Upper lobe of left lung (tissue), 6 donors: ENCODE measurements at regions not wholly inside any gene's neighbourhood (a gene's known extent, or its start where the extent isn't known, plus 50 kb on each side); places are given as distances from the start of the nearest gene placed in this dataset.
"Not testable (repeated sequence)": the region's sequence is repeated elsewhere in the genome, so short reads cannot be mapped to it uniquely, and the experiment has no call there.

Experiments used
- ATAC-seq, 2 donors: fragments of 200-7000 bp; cut with Tn5 transposase; one replicate each; pipeline ENCODE4 v1.9.1; 2022; ENCODE audit warnings: mild to moderate bottlenecking in 2 of 2, moderate library complexity in 2 of 2; ENCODE audit not compliant: low FRiP score in 2 of 2
- DNase-seq, 2 donors: peaks; one replicate each; pipeline ENCODE4 v3.0.0-alpha.2; 2019 to 2020
- H3K27ac ChIP-seq, 4 donors: fragments of 200-600 bp; sonication (generic); one replicate each; pipeline ENCODE4 v1.5.1; 2016 to 2019
- H3K27me3 ChIP-seq, 4 donors: fragments of 200-600 bp; sonication (generic); one replicate each; pipeline ENCODE4 v1.5.1; 2017 to 2019
- H3K36me3 ChIP-seq, 4 donors: fragments of 200-600 bp; sonication (generic); one replicate each; pipeline ENCODE4 v1.5.1; 2016 to 2019
- H3K4me1 ChIP-seq, 4 donors: fragments of 200-600 bp; sonication (generic); one replicate each; pipeline ENCODE4 v1.5.1; 2018 to 2019
- H3K4me3 ChIP-seq, 4 donors: fragments of 200-600 bp; sonication (generic); one replicate each; pipeline ENCODE4 v1.5.1; 2017 to 2019; ENCODE audit warnings: mild to moderate bottlenecking in 2 of 4, moderate library complexity in 1 of 4
- H3K9me3 ChIP-seq, 4 donors: fragments of 200-600 bp; sonication (generic); one replicate each; pipeline ENCODE4 v1.5.1; 2018 to 2019
- EP300 ChIP-seq, 4 donors: sonication (generic); formaldehyde crosslinking; IDR thresholded peaks; one replicate each; pipeline ENCODE4 v1.5.1; 2017; ENCODE audit warnings: antibody characterized with exemption in 4 of 4, control low read depth in 2 of 4
- POLR2A ChIP-seq, 4 donors: fragments of 450-650 bp; IDR thresholded peaks; one replicate each; pipeline ENCODE4 v1.5.1; 2016 to 2017; ENCODE audit warnings: antibody characterized with exemption in 4 of 4, mild to moderate bottlenecking in 2 of 4
- POLR2AphosphoS5 ChIP-seq, 2 donors: sonication (generic); formaldehyde crosslinking; IDR thresholded peaks; one replicate each; pipeline ENCODE4 v1.5.1; 2017; ENCODE audit warnings: antibody characterized with exemption in 2 of 2
- WGBS, 2 donors: methylation state at CpG; one replicate each; pipeline ENCODE4 v1.1.5; 2017 to 2018; 5-methylcytosine and 5-hydroxymethylcytosine counted together
- TF ChIP-seq, protein P1 (sequence below), 6 experiments: fragments of 450-650 bp in 4 of 6; fragments of 200-600 bp in 2 of 6; sonication (generic) in 2 of 6; IDR thresholded peaks; one replicate each; pipeline ENCODE4 v1.5.1; 2016 to 2019; ENCODE audit warnings: antibody characterized with exemption in 6 of 6
- donor health status: DM: no; HTN: no; CAD: no; lungs with moderate emphysema.
- donor health status: DM: no; HTN: yes; CAD: no; lungs with severe emphysema.

DNA sequence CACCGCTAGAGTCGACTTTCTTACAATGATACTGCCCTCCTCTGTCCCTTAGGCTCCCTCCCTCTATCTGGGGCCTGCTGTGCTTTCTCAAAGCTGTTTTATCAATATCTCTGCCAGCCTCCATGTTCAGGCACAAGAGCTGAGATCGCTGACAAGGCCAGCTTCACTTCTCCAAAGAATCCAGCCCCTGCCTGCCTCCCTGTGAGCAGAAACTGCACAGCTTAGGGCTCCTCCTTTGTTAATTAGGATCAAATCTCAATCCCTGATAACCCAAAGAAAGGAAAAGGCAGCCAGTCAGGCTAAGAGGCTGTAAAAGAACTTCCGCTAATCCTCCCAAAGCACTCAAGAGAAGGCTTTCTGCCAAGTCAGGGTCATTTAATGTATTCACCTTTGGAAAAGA, 616.0 kb upstream of the CDH11 start:
- WGBS, 2 donors: 52% methylated on average over 4 of the region's 4 CpGs

DNA sequence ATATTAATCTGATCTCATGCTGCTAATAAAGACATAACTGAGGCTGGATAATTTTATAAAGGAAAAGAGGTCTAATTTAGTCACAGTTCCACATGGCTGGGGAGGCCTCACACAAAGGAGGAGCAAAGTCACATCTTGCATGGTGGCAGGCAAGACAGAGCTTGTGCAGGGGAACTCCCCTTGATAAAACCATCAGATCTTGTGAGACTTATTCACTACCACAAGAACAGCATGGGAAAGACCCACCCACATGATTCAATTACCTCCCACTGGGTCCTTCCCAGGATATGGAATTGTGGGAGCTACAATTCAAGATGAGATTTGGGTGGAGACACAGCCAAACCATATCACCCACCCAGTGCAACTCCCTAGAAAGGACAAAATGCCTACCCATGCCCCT, 613.8 kb upstream of the CDH11 start:
- not testable (repeated sequence) for H3K27me3 ChIP-seq, ATAC-seq, H3K9me3 ChIP-seq, H3K27ac ChIP-seq, H3K4me1 ChIP-seq, H3K36me3 ChIP-seq, DNase-seq, H3K4me3 ChIP-seq

More for the DNA sequence above, 616.0 kb upstream of the CDH11 start:
- TF ChIP-seq POLR2AphosphoS5 (IDR thresholded peaks at IDR 0.05): no peak
- TF ChIP-seq EP300 (IDR thresholded peaks at IDR 0.05): no peak
- TF ChIP-seq, protein P1, sequence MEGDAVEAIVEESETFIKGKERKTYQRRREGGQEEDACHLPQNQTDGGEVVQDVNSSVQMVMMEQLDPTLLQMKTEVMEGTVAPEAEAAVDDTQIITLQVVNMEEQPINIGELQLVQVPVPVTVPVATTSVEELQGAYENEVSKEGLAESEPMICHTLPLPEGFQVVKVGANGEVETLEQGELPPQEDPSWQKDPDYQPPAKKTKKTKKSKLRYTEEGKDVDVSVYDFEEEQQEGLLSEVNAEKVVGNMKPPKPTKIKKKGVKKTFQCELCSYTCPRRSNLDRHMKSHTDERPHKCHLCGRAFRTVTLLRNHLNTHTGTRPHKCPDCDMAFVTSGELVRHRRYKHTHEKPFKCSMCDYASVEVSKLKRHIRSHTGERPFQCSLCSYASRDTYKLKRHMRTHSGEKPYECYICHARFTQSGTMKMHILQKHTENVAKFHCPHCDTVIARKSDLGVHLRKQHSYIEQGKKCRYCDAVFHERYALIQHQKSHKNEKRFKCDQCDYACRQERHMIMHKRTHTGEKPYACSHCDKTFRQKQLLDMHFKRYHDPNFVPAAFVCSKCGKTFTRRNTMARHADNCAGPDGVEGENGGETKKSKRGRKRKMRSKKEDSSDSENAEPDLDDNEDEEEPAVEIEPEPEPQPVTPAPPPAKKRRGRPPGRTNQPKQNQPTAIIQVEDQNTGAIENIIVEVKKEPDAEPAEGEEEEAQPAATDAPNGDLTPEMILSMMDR (IDR thresholded peaks at IDR 0.05): no peak
- no peak for TF ChIP-seq POLR2A (IDR thresholded peaks at IDR 0.05)
- H3K4me1 ChIP-seq: no peaks in the 10 kb centered on the region
- no peak for DNase-seq
- H3K9me3 ChIP-seq: no peaks in the 10 kb centered on the region
- no peak overlapping the region for H3K4me3 ChIP-seq
- no peak for ATAC-seq
- H3K36me3 ChIP-seq: no peaks in the 10 kb centered on the region
- H3K27me3 ChIP-seq: no peaks in the 10 kb centered on the region
- H3K27ac ChIP-seq: no peak overlapping the region

DNA sequence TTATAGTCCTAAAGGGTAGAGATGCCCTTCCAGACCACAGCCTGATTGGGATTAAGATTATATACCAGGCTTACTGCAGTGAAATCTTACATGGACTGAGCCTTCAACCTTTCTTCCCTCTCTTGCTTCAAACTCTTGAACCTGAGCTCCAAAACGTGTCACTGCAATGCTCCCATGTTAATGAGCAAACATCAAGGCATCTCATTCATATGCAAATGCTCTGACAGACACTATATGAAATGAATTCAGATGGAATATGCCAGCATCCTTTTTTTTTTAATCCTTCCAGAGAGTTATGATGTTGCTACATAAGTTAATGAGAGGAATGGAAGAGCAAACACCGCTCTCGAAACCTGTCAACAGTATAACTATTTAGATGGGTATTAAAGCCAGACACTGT, 611.9 kb upstream of the CDH11 start:
- Histone ChIP-seq H3K27ac (no peak overlapping the region), H3K9me3 (no peaks in the 10 kb centered on the region), H3K4me3 (no peak overlapping the region), H3K27me3 (no peaks in the 10 kb centered on the region), H3K4me1 (no peaks in the 10 kb centered on the region), H3K36me3 (no peaks in the 10 kb centered on the region)
- TF ChIP-seq POLR2AphosphoS5 (IDR thresholded peaks at IDR 0.05) (no peak), POLR2A (IDR thresholded peaks at IDR 0.05) (no peak), EP300 (IDR thresholded peaks at IDR 0.05) (no peak)
- TF ChIP-seq, protein P1 (IDR thresholded peaks at IDR 0.05): no peak
- ATAC-seq: no peak
- no peak for DNase-seq
- 82 to 89% methylated on average over 3 of the region's 3 CpGs for WGBS, 2 donors

DNA sequence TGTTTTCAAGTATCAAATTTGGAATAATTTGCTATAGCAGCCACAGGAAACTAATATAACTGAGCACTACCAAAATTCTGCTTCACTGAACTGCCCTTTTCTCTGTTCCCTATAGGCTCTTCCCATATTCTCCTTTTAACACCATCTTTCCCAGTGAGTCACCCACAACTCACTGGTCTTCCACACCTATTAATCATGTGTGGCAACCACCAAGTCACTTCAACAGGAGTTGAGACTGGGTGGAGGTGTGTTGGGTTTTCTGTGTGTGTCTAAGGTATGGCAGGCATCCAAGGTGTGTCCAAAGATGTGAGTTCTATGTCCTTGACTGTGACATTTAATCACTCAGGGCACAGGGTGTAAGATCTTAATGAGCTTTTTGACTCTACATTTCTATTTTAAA, 610.0 kb upstream of the CDH11 start:
- H3K27ac ChIP-seq: no peak overlapping the region
- H3K4me3 ChIP-seq: no peak overlapping the region
- ATAC-seq (no peak), DNase-seq (no peak)
- H3K9me3 ChIP-seq: no peaks in the 10 kb centered on the region
- no peak for TF ChIP-seq POLR2AphosphoS5 (IDR thresholded peaks at IDR 0.05)
- TF ChIP-seq POLR2A (IDR thresholded peaks at IDR 0.05): no peak
- TF ChIP-seq EP300 (IDR thresholded peaks at IDR 0.05): no peak
- TF ChIP-seq, protein P1 (IDR thresholded peaks at IDR 0.05): no peak
- H3K36me3 ChIP-seq: no peaks in the 10 kb centered on the region
- no peaks in the 10 kb centered on the region for H3K27me3 ChIP-seq
- H3K4me1 ChIP-seq: peaks cover 0 to 4% (median 0%) of the 10 kb centered on the region in 4 donors

DNA sequence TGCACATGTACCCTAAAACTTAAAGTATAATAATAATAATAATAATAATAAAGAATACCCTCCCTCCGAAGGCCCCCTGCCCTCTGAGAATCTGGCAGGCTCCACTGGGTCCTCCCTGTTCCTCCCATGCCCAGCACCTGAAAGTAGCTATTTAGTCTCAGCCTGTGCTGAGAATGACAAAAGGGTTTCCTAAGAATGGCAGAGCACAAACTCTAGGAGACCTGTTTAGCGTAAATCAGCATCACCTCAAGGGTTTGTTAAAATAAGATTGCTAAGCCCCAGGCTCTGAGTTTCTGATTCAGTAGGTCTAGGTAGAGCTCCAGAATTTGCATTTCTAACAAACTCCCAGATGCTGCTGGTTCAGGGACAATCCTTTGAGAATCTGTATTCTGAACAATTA, 606.8 kb upstream of the CDH11 start:
- WGBS, 2 donors: 79 to 92% methylated on average over 2 of the region's 2 CpGs
- Histone ChIP-seq H3K27ac (no peak overlapping the region), H3K4me1 (peaks cover 0 to 4% (median 0%) of the 10 kb centered on the region in 4 donors), H3K9me3 (no peaks in the 10 kb centered on the region), H3K4me3 (no peak overlapping the region), H3K36me3 (no peaks in the 10 kb centered on the region), H3K27me3 (no peaks in the 10 kb centered on the region)
- TF ChIP-seq, protein P1 (IDR thresholded peaks at IDR 0.05): no peak
- TF ChIP-seq POLR2AphosphoS5 (IDR thresholded peaks at IDR 0.05): no peak
- TF ChIP-seq POLR2A (IDR thresholded peaks at IDR 0.05): no peak
- no peak for TF ChIP-seq EP300 (IDR thresholded peaks at IDR 0.05)
- DNase-seq: no peak
- ATAC-seq: no peak
